SH-SY5Y (cell line): ENCODE measurements at regions not wholly inside any gene's neighbourhood (a gene's known extent, or its start where the extent isn't known, plus 50 kb on each side); places are given as distances from the start of the nearest gene placed in this dataset.

Experiments used
- GATA2 ChIP-seq: IDR thresholded peaks from 2 replicates; pipeline ENCODE4 v1.6.1; 2011; ENCODE audit warnings: mild to moderate bottlenecking, low read depth, low read length
- GATA3 ChIP-seq: IDR thresholded peaks from 2 replicates; pipeline ENCODE4 v1.6.1; 2011; ENCODE audit warnings: low read depth, mild to moderate bottlenecking, low read length, moderate library complexity

GRCh38 chr19:32172566-32173160, 172.7 kb upstream of the ZNF507 start:
- no peak for TF ChIP-seq GATA2
- no peak for TF ChIP-seq GATA3
